ENCODE measurements at regions not wholly inside any gene's neighbourhood (a gene's known extent, or its start where the extent isn't known, plus 50 kb on each side); places are given as distances from the start of the nearest gene placed in this dataset.

- TF ChIP-seq, protein P1, sequence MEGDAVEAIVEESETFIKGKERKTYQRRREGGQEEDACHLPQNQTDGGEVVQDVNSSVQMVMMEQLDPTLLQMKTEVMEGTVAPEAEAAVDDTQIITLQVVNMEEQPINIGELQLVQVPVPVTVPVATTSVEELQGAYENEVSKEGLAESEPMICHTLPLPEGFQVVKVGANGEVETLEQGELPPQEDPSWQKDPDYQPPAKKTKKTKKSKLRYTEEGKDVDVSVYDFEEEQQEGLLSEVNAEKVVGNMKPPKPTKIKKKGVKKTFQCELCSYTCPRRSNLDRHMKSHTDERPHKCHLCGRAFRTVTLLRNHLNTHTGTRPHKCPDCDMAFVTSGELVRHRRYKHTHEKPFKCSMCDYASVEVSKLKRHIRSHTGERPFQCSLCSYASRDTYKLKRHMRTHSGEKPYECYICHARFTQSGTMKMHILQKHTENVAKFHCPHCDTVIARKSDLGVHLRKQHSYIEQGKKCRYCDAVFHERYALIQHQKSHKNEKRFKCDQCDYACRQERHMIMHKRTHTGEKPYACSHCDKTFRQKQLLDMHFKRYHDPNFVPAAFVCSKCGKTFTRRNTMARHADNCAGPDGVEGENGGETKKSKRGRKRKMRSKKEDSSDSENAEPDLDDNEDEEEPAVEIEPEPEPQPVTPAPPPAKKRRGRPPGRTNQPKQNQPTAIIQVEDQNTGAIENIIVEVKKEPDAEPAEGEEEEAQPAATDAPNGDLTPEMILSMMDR (IDR thresholded peaks at IDR 0.05; ENCODE audit: insufficient read depth, low read depth, low read length) = no peak
- H3K4me3 ChIP-seq (ENCODE audit: low read depth, low read length) = no peak overlapping the region
- DNase-seq (ENCODE audit: low read depth) = no peak
Observed at GRCh38 chr11:116460156-116460920, 312.4 kb downstream of the BUD13 start.

GRCh38 chr11:116459185-116460045 lies 313.4 kb downstream of the BUD13 start:
- H3K4me3 ChIP-seq (ENCODE audit: low read depth, low read length) = no peak overlapping the region
- TF ChIP-seq, protein P1 (IDR thresholded peaks at IDR 0.05; ENCODE audit: insufficient read depth, low read depth, low read length) = no peak
- DNase-seq (ENCODE audit: low read depth) = no peak

GRCh38 chr11:116458546-116458945 lies 314.2 kb downstream of the BUD13 start:
- DNase-seq (ENCODE audit: low read depth) = no peak
- no peak overlapping the region for H3K4me3 ChIP-seq (ENCODE audit: low read depth, low read length)
- TF ChIP-seq, protein P1 (IDR thresholded peaks at IDR 0.05; ENCODE audit: insufficient read depth, low read depth, low read length) = no peak

DNA sequence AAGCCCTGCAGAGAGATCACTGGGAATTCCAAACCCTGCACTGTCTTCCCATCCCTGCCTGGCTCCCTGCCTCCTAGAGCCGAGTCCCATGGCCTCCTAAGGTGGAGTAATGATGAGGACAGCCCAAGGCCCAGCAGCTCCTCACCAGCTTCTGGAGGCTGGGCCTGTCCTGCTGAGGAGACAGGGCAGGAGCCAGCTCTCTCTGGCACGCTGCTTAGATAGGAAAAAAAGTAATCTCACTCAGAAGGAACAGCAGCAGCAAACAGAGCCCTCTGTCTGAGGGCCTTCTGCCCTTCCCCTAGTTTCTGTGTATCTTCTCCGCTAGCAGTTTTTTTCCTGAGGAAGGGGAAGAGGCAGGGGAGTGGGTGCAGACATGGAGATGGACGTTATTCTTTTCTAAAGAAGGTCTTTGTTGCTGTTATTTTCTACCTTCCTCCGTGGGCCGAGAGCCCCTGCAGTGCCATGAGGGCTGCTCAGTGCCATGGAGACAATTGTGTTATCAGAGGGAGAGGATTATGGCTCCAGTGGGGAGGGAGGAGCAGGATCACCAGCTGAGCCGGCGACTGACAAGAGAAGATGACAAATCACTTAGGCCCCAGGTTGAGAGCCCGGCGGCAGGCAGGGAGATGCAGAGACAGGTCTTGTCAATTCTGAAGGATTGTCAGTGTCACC lies 315.3 kb downstream of the BUD13 start:
- no peak overlapping the region for H3K4me3 ChIP-seq (ENCODE audit: low read depth, low read length)
- TF ChIP-seq, protein P1 (IDR thresholded peaks at IDR 0.05; ENCODE audit: insufficient read depth, low read depth, low read length) = no peak
- DNase-seq (ENCODE audit: low read depth) = no peak

DNA sequence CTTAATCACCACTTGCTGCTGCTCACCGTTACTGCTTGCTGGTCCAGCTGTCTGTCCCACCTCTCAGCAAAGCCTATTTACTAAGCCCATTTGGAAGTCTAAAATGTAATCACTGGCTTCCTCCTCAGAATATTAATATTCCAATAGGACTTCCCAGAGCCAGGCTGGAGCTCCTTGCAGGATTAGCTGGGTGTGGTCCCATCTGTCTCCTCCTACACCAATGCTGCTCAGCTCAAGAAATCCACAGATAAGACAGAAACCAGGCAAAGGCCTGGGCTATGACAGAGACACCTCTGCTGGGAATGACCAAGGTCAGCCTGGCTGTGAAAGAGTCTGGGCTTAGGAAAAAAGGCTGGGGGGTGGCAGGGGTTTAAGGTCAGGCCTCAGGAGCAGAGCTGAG lies 317.8 kb downstream of the BUD13 start:
- no peak for DNase-seq (ENCODE audit: low read depth)
- TF ChIP-seq, protein P1 (IDR thresholded peaks at IDR 0.05; ENCODE audit: insufficient read depth, low read depth, low read length) = no peak

DNA sequence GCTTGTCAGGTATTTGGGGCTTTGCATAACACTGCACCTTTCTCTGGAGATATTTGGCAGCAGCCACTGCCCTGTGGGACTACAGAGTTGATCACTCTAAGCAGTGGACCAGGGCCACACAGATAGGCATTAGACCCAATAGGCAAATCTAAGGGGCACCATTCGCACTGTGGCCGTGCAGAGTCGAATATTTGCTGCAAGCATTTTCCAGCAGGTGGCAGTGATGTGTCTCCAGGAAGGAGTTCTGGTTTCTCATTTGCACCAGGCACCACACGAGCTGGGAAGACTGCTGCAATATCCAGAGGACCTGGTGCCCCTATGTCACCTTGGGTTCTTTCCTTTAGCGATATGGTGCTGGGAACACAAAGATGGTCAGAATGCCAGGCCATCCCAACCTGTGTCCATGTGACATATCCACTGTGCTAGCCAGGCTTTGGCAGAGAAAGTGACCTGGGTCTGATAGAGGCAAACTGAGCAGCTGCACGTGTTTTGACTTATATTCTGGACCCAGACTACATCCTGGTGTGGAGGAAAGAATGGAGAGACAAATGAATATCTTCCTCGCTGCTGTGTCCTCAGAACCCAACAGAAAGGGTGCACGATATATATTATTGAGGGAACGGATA lies 318.7 kb downstream of the BUD13 start:
- DNase-seq (ENCODE audit: low read depth) = peak; percentile 4
- no peak overlapping the region for H3K4me3 ChIP-seq (ENCODE audit: low read depth, low read length)
- TF ChIP-seq, protein P1 (IDR thresholded peaks at IDR 0.05; ENCODE audit: insufficient read depth, low read depth, low read length) = peak; percentile 45

More for the DNA sequence above, 317.8 kb downstream of the BUD13 start:
- H3K4me3 ChIP-seq (ENCODE audit: low read depth, low read length) = no peak overlapping the region
